Mesodermal cell (in vitro differentiated cells): ENCODE measurements at regions not wholly inside any gene's neighbourhood (a gene's known extent, or its start where the extent isn't known, plus 50 kb on each side); places are given as distances from the start of the nearest gene placed in this dataset.
"Not testable (repeated sequence)": the region's sequence is repeated elsewhere in the genome, so short reads cannot be mapped to it uniquely, and the experiment has no call there.

Experiments
- H3K27ac ChIP-seq: 2 replicates; pipeline ENCODE4 v1.7.0; 2013; ENCODE audit warnings: mild to moderate bottlenecking, low read depth, low read length, moderate library complexity; ENCODE audit not compliant: severe bottlenecking
- H3K36me3 ChIP-seq: 2 replicates; pipeline ENCODE4 v1.7.1; 2013; ENCODE audit warnings: mild to moderate bottlenecking, low read length, moderate library complexity; ENCODE audit not compliant: control insufficient read depth, insufficient read depth
- H3K4me1 ChIP-seq: one replicate; pipeline ENCODE4 v1.7.1; 2013; ENCODE audit warnings: mild to moderate bottlenecking, low read length; ENCODE audit not compliant: insufficient read depth, control insufficient read depth, poor library complexity, severe bottlenecking
- H3K4me3 ChIP-seq: 2 replicates; pipeline ENCODE4 v1.7.0; 2013; ENCODE audit warnings: low read length, control low read depth, mild to moderate bottlenecking; ENCODE audit not compliant: insufficient read depth, poor library complexity, severe bottlenecking; ENCODE audit errors: extremely low read depth
- H3K9me3 ChIP-seq: 2 replicates; pipeline ENCODE4 v1.7.1; 2013; ENCODE audit warnings: mild to moderate bottlenecking, low read length, moderate library complexity; ENCODE audit not compliant: control insufficient read depth
- WGBS, 2 experiments: methylation state at CpG; one replicate each; pipeline ENCODE4 v1.1.5; 2013; ENCODE audit warnings: missing lambda C conversion rate in 2 of 2; ENCODE audit not compliant: insufficient coverage in 2 of 2; 5-methylcytosine and 5-hydroxymethylcytosine counted together

DNA sequence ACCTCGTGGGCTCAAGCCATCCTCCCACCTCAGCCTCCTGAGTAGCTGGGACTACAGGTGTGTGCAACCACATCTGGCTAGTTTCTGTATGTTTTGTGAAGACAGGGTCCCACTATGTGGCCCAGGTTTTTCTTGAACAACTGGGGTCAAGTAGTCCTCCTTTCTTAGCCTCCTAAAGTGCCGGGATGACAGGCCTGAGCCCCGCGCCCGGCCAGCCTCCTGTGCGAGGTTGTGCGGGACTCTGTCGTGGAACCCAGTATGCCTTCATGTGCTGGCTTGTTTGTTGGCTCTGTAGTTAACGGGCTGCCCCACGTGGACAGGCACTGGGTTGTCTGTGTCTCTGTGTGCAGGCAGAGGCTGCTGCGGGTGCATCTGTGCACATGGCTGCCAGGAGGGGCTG is 238.7 kb upstream of the FRG2C start:
- H3K4me3 ChIP-seq, H3K27ac ChIP-seq, H3K4me1 ChIP-seq, H3K9me3 ChIP-seq: not testable (repeated sequence)
- WGBS, 2 experiments = 97% methylated on average over 6 of the region's 11 CpGs; no CpG with 5 or more reads in 1 of the 2 experiments
- H3K36me3 ChIP-seq = peaks cover 14% of the 10 kb centered on the region

DNA sequence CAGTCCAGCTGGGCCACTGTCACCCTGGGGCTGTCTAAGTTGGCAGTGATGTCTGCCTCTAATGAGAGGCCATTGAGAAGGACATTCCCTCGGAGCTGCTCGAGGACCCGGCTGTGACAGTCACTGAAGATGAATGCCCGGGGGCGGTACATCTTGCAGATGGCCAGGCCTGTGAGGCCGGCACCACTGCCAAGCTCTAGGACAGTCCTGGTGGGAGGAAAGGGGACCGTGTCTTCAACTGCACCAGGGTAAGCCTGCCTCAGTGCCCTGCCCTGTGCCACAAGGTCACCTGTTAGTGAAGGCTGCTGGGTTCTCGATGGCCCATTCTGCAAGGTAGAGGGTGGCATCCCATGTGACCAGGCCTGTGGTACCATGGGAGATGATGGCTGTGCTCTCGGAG is 236.6 kb upstream of the FRG2C start:
- H3K36me3 ChIP-seq = peaks cover 17% of the 10 kb centered on the region
- H3K27ac ChIP-seq, H3K4me3 ChIP-seq, H3K9me3 ChIP-seq, H3K4me1 ChIP-seq: not testable (repeated sequence)
- 93 to 98% methylated on average over 8 to 9 of the region's 9 CpGs for WGBS, 2 experiments

- peaks cover 17% of the 10 kb centered on the region for H3K36me3 ChIP-seq
- not testable (repeated sequence) for H3K4me3 ChIP-seq, H3K4me1 ChIP-seq, H3K27ac ChIP-seq, H3K9me3 ChIP-seq
- WGBS, 2 experiments = 95 to 98% methylated on average over 4 of the region's 5 CpGs
Measured at GRCh38 chr3:75427906-75428305, 236.2 kb upstream of the FRG2C start.

GRCh38 chr3:75429561-75430220 is 234.4 kb upstream of the FRG2C start:
- H3K4me3 ChIP-seq, H3K9me3 ChIP-seq, H3K27ac ChIP-seq, H3K4me1 ChIP-seq: not testable (repeated sequence)
- 55 to 59% methylated on average over 5 to 8 of the region's 9 CpGs for WGBS, 2 experiments
- H3K36me3 ChIP-seq = peaks cover 17% of the 10 kb centered on the region

DNA sequence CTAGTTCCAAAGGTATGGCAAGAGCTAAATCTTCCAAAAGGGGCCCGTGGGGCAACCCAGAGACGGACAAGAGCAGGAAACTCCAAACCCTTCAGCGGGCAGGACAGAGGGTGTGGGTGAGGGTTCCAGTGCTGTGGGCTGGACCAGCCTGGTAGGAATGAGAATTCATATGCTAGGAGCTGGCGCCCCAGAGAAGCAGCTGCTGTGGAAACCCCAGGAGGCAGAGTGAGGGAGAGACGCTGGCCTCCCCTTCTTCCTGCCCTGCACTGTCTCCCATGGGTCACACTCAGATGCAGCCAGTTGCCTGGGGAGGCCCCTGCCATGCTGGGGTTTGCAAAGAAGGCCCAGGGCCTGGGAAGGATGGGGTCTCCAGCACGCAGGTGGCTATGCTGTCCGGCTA is 233.7 kb upstream of the FRG2C start:
- not testable (repeated sequence) for H3K4me3 ChIP-seq

DNA sequence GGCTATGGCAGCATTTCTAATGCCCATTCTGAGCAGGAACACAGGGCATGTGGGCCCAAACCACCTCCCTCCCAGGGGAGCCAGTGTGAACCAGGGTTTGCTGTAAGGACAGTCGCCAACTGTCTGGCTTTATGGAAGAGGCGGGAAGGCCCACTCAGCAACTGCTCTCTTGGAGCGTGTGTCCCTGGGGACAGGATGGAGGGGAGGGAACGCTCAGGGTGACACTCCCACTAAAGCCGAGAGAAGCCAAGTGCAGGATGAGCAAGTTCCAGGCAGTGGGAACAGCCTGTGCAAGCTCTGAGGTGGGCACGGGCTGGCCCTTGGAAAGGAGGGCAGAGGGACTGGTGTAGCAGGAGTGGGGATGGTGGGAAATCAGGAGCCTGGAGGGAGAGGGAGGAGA is 233.0 kb upstream of the FRG2C start:
- 82 to 100% methylated on average over 3 to 5 of the region's 6 CpGs for WGBS, 2 experiments

More for the DNA sequence above, 233.7 kb upstream of the FRG2C start:
- H3K27ac ChIP-seq, H3K4me1 ChIP-seq, H3K9me3 ChIP-seq: not testable (repeated sequence)
- peaks cover 15% of the 10 kb centered on the region for H3K36me3 ChIP-seq
- 95 to 97% methylated on average over 6 to 7 of the region's 7 CpGs for WGBS, 2 experiments

GRCh38 chr3:75432466-75432865 is 231.7 kb upstream of the FRG2C start:
- peak overlapping the region; percentile 36 for H3K27ac ChIP-seq
- H3K4me1 ChIP-seq, H3K9me3 ChIP-seq, H3K36me3 ChIP-seq, H3K4me3 ChIP-seq: not testable (repeated sequence)
- 90 to 94% methylated on average over 3 of the region's 5 CpGs for WGBS, 2 experiments

More for the DNA sequence above, 233.0 kb upstream of the FRG2C start:
- H3K27ac ChIP-seq, H3K36me3 ChIP-seq, H3K9me3 ChIP-seq, H3K4me1 ChIP-seq, H3K4me3 ChIP-seq: not testable (repeated sequence)

DNA sequence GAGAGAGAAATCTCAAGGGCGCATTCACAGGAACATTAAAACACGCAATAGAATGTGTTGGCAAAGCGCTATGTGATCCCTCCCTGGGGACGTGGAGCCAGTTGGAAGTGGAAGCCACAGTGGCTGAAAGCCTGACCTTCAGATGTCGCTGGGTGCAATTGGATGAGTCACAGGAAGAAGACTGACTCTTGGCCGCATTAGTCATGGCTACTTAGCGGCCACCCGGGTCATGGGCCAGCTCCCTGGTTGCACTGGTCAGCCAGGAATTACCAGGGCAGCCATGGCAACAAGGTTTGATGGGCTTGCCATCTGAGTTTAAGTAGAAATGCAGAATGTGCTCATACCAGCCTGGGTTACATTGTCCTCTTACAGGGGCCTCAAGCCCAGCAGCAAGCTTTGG is 231.2 kb upstream of the FRG2C start:
- H3K4me1 ChIP-seq, H3K4me3 ChIP-seq, H3K36me3 ChIP-seq, H3K9me3 ChIP-seq: not testable (repeated sequence)
- WGBS, 2 experiments = 64 to 66% methylated on average over 5 of the region's 8 CpGs
- H3K27ac ChIP-seq = peak overlapping the region; percentile 81

DNA sequence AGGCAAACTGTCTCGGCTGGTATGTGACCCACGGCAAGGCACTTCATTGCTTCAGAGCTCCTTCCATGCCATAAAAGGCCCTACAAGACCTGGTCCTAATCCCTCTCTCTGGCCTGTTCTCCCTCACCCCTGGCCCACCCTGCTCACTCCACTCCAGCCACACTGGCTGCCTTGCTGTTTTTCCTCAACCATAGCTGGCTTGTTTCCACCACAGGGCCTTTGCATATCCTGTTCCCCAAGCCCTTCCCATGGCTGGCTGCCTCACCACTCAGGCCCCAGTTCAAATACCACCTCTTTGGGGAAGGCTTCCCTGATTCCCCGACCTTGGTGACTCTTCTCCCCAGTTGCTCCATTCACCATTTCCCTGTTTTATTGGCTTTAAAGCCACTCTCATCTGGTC is 230.8 kb upstream of the FRG2C start:
- 77 to 80% methylated on average over 1 to 2 of the region's 3 CpGs for WGBS, 2 experiments
- peak overlapping the region; percentile 81 for H3K27ac ChIP-seq
- not testable (repeated sequence) for H3K4me1 ChIP-seq, H3K4me3 ChIP-seq, H3K36me3 ChIP-seq, H3K9me3 ChIP-seq

- peak overlapping the region; percentile 50 for H3K4me3 ChIP-seq
- peak overlapping the region; percentile 88 for H3K27ac ChIP-seq
- H3K9me3 ChIP-seq, H3K4me1 ChIP-seq, H3K36me3 ChIP-seq: not testable (repeated sequence)
- WGBS, 2 experiments = 0 to 1% methylated on average over 23 to 28 of the region's 32 CpGs
Measured at GRCh38 chr3:75434276-75434912, 229.7 kb upstream of the FRG2C start.
